ENCODE measurements at regions not wholly inside any gene's neighbourhood (a gene's known extent, or its start where the extent isn't known, plus 50 kb on each side); places are given as distances from the start of the nearest gene placed in this dataset.

DNA sequence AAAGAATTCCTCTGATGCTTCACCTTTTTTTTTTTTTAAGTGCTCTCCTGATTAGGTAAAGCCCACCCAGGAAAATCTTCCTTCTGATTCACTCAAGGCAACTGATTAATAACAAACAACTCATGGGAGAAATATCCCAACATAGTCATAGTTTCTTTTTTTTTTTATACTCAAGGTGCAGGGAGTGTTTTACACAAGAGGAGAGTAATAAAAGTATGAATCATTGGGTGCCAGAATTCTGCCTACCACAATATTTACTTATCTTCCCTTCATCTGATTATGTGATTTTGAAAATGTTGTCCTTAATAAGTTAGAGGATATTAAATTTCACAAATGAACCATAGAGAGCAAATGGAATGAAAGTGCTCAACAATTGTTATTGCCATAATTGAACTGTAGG, 329.9 kb downstream of the TECRL start:
- Histone ChIP-seq H2AFZ (ENCODE audit: low read length) (no peak overlapping the region), H3K4me3 (replicated peaks in 1 of 3; ENCODE audit: insufficient read depth in 1 of 3, low read depth in 2 of 3, low read length in 3 of 3) (no peak overlapping the region), H3K4me2 (ENCODE audit: low read depth, low read length) (no peak overlapping the region), H3K4me1 (ENCODE audit: insufficient read depth, low read length) (no peaks in the 10 kb centered on the region), H3K27ac (ENCODE audit: extremely low read length, insufficient read depth, low read length) (no peak overlapping the region), H3K9ac (ENCODE audit: insufficient read depth, low read depth, low read length) (no peak overlapping the region), H4K20me1 (ENCODE audit: insufficient read depth, low read length) (no peaks in the 10 kb centered on the region; the same call in 1 of the 2 replicates), H3K27me3 (ENCODE audit: control insufficient read depth in 1 of 2, insufficient read depth in 2 of 2, low read length in 2 of 2) (no peaks in the 10 kb centered on the region), H3K79me2 (ENCODE audit: insufficient read depth, low read length) (no peaks in the 10 kb centered on the region), H3K9me3 (ENCODE audit: low read length) (no peaks in the 10 kb centered on the region), H3K36me3 (replicated peaks in 1 of 2; ENCODE audit: control insufficient read depth in 1 of 2, insufficient read depth in 2 of 2, low read length in 2 of 2) (no peaks in the 10 kb centered on the region)
- POLR2A ChIA-PET = no interaction called here
- intact Hi-C loops (cut with micrococcal nuclease; ENCODE audit: unreplicated experiment) (no loop called here), in situ Hi-C loops (cut with HindIII; ENCODE audit: extremely low pct_ligation_motif_present, low pct_unique_long_range_greater_than_20kb) (no loop called here)
- CTCF ChIA-PET (ENCODE audit: low intra/inter-chr PET ratio, low total read pairs) = no interaction called here
- DNase-seq (ENCODE audit: low spot score) (no peak), ATAC-seq (no peak), FAIRE-seq (no peak)
- no TSS peak for BruUV-seq (replicated peaks)
- TF ChIP-seq SNAI1 (CRISPR knock-in tag; IDR thresholded peaks at IDR 0.05; ENCODE audit: borderline replicate concordance) (no peak), ZNF607 (CRISPR knock-in tag; IDR thresholded peaks at IDR 0.05; ENCODE audit: borderline replicate concordance) (no peak), HES4 (CRISPR knock-in tag; IDR thresholded peaks at IDR 0.05; ENCODE audit: borderline replicate concordance) (no peak), ZSCAN12 (CRISPR knock-in tag; IDR thresholded peaks at IDR 0.05) (no peak), KLF11 (CRISPR knock-in tag; IDR thresholded peaks at IDR 0.05) (no peak), REPIN1 (CRISPR knock-in tag; IDR thresholded peaks at IDR 0.05; ENCODE audit: borderline replicate concordance, low read depth) (no peak), ISX (CRISPR knock-in tag; conservative IDR thresholded peaks at IDR 0.05) (no peak), ZSCAN29 (CRISPR knock-in tag; conservative IDR thresholded peaks at IDR 0.05) (no peak), ZNF7 (CRISPR knock-in tag; IDR thresholded peaks at IDR 0.05) (no peak), ZNF720 (CRISPR knock-in tag; IDR thresholded peaks at IDR 0.05) (no peak), ZEB1 (IDR thresholded peaks at IDR 0.05; ENCODE audit: insufficient replicate concordance, low read depth) (no peak), KLF13 (CRISPR knock-in tag; IDR thresholded peaks at IDR 0.05) (no peak), SRSF9 (IDR thresholded peaks at IDR 0.05; ENCODE audit: borderline replicate concordance, insufficient read depth, low read depth, low read length, poor library complexity, severe bottlenecking) (no peak), EZH2 (conservative IDR thresholded peaks at IDR 0.05; ENCODE audit: low read depth, low read length) (no peak)
- TF ChIP-seq, protein P1, sequence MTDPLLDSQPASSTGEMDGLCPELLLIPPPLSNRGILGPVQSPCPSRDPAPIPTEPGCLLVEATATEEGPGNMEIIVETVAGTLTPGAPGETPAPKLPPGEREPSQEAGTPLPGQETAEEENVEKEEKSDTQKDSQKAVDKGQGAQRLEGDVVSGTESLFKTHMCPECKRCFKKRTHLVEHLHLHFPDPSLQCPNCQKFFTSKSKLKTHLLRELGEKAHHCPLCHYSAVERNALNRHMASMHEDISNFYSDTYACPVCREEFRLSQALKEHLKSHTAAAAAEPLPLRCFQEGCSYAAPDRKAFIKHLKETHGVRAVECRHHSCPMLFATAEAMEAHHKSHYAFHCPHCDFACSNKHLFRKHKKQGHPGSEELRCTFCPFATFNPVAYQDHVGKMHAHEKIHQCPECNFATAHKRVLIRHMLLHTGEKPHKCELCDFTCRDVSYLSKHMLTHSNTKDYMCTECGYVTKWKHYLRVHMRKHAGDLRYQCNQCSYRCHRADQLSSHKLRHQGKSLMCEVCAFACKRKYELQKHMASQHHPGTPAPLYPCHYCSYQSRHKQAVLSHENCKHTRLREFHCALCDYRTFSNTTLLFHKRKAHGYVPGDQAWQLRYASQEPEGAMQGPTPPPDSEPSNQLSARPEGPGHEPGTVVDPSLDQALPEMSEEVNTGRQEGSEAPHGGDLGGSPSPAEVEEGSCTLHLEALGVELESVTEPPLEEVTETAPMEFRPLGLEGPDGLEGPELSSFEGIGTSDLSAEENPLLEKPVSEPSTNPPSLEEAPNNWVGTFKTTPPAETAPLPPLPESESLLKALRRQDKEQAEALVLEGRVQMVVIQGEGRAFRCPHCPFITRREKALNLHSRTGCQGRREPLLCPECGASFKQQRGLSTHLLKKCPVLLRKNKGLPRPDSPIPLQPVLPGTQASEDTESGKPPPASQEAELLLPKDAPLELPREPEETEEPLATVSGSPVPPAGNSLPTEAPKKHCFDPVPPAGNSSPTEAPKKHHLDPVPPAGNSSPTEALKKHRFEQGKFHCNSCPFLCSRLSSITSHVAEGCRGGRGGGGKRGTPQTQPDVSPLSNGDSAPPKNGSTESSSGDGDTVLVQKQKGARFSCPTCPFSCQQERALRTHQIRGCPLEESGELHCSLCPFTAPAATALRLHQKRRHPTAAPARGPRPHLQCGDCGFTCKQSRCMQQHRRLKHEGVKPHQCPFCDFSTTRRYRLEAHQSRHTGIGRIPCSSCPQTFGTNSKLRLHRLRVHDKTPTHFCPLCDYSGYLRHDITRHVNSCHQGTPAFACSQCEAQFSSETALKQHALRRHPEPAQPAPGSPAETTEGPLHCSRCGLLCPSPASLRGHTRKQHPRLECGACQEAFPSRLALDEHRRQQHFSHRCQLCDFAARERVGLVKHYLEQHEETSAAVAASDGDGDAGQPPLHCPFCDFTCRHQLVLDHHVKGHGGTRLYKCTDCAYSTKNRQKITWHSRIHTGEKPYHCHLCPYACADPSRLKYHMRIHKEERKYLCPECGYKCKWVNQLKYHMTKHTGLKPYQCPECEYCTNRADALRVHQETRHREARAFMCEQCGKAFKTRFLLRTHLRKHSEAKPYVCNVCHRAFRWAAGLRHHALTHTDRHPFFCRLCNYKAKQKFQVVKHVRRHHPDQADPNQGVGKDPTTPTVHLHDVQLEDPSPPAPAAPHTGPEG (CRISPR knock-in tag; IDR thresholded peaks at IDR 0.05) = no peak
- TF ChIP-seq, protein P2, sequence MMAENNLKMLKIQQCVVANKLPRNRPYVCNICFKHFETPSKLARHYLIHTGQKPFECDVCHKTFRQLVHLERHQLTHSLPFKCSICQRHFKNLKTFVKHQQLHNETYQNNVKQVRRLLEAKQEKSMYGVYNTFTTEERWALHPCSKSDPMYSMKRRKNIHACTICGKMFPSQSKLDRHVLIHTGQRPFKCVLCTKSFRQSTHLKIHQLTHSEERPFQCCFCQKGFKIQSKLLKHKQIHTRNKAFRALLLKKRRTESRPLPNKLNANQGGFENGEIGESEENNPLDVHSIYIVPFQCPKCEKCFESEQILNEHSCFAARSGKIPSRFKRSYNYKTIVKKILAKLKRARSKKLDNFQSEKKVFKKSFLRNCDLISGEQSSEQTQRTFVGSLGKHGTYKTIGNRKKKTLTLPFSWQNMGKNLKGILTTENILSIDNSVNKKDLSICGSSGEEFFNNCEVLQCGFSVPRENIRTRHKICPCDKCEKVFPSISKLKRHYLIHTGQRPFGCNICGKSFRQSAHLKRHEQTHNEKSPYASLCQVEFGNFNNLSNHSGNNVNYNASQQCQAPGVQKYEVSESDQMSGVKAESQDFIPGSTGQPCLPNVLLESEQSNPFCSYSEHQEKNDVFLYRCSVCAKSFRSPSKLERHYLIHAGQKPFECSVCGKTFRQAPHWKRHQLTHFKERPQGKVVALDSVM (CRISPR knock-in tag; IDR thresholded peaks at IDR 0.05) = no peak

All from HepG2 (cell line).